Choroid plexus epithelial cell (primary cell): ENCODE measurements at regions not wholly inside any gene's neighbourhood (a gene's known extent, or its start where the extent isn't known, plus 50 kb on each side); places are given as distances from the start of the nearest gene placed in this dataset.

Experiments used
- DNase-seq: peaks from one replicate; pipeline ENCODE4 v3.0.0-alpha.2; 2010; ENCODE audit warnings: low read depth
- H3K4me3 ChIP-seq: 2 replicates; pipeline ENCODE4 v1.5.1; 2011; ENCODE audit warnings: low read depth, mild to moderate bottlenecking, control low read depth, low read length, moderate library complexity
- CTCF ChIP-seq: conservative IDR thresholded peaks from 2 replicates; pipeline ENCODE4 v1.5.1; 2011; ENCODE audit warnings: low read depth, mild to moderate bottlenecking, control low read depth, inconsistent platforms, low read length, moderate library complexity

GRCh38 chr20:22717466-22717865, 133.1 kb upstream of the FOXA2 start:
- no peak for TF ChIP-seq CTCF
- DNase-seq: peak; percentile 44
- no peak overlapping the region for H3K4me3 ChIP-seq

GRCh38 chr20:22719167-22719591, 134.8 kb upstream of the FOXA2 start:
- no peak for DNase-seq
- no peak for TF ChIP-seq CTCF
- no peak overlapping the region for H3K4me3 ChIP-seq

GRCh38 chr20:22720206-22720605, 135.8 kb upstream of the FOXA2 start:
- no peak overlapping the region for H3K4me3 ChIP-seq
- no peak for TF ChIP-seq CTCF
- no peak for DNase-seq

- H3K4me3 ChIP-seq: no peak overlapping the region
- no peak for DNase-seq
- TF ChIP-seq CTCF: no peak
Observed at GRCh38 chr20:22722811-22723210, 138.4 kb upstream of the FOXA2 start.

- peak; percentile 72 for DNase-seq
- H3K4me3 ChIP-seq: no peak overlapping the region
- TF ChIP-seq CTCF: peak; percentile 29
Observed at GRCh38 chr20:22723659-22724058, 139.3 kb upstream of the FOXA2 start.

- H3K4me3 ChIP-seq: no peak overlapping the region
- DNase-seq: peak; percentile 53
- no peak for TF ChIP-seq CTCF
Observed at GRCh38 chr20:22728146-22728745, 143.9 kb upstream of the FOXA2 start.

- no peak overlapping the region for H3K4me3 ChIP-seq
- no peak for TF ChIP-seq CTCF
- DNase-seq: no peak
Observed at GRCh38 chr20:22729180-22729579, 144.8 kb upstream of the FOXA2 start.
